ENCODE measurements at regions not wholly inside any gene's neighbourhood (a gene's known extent, or its start where the extent isn't known, plus 50 kb on each side); places are given as distances from the start of the nearest gene placed in this dataset.

DNA sequence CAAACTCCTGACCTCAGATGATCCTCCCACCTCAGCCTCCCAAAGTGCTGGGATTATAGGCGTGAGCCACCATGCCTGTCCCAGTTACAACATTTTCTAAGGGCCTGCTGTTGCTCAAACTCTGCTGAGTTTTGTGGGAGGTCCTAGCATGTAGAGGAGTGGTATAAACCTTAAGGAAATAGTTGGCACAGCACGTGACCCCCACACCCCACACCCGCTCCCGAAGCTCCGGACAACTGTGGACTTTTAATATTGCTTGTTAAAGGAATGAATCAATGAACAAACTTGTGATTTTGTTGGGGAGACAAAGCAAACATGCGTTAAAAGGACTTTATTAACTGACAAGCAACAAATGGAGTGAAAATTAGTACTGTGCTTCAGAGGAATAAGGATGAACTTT is 137.8 kb upstream of the GATA6 start:
- intact Hi-C loops (cut with micrococcal nuclease) = no loop called here
- no peaks in the 10 kb centered on the region for H3K9me3 Mint-ChIP-seq
- no peaks in the 10 kb centered on the region for H3K36me3 Mint-ChIP-seq (ENCODE audit: low read depth)
- H3K4me3 Mint-ChIP-seq (ENCODE audit: low read depth) = no peak overlapping the region
- no peaks in the 10 kb centered on the region for H3K4me1 Mint-ChIP-seq (ENCODE audit: low read depth)
- no peak for DNase-seq (ENCODE audit: low spot score)
- H3K27ac Mint-ChIP-seq = no peak overlapping the region
- H3K27me3 Mint-ChIP-seq (ENCODE audit: low read depth) = no peaks in the 10 kb centered on the region

DNA sequence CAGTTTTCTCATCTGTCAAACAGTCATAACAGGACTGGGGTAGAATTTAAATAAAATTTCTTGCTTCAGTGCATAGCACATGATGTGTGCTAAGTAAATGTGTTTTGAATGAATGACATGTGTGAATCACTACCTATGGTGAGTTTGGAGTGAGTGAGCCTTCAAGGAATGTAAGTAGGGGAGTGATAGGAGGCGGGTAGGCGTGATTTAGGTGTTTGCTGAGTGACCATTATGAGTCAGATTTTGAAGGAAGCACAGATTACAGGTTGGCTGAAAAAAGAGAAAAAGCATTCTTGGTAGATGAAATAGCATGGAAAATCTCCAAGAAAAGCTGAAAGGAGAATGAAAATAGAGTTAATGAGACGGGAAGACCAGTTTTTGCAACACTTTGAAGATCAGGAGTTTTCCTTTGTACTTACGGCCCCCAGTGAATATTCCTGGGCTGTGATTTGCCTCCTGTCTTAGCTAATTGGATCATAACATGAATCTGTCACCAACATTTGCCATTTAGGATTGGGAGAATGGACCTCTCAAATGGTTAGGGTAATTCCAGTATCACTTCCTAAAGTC is 136.9 kb upstream of the GATA6 start:
- no peaks in the 10 kb centered on the region for H3K27me3 Mint-ChIP-seq (ENCODE audit: low read depth)
- no peaks in the 10 kb centered on the region for H3K36me3 Mint-ChIP-seq (ENCODE audit: low read depth)
- H3K4me1 Mint-ChIP-seq (ENCODE audit: low read depth) = no peaks in the 10 kb centered on the region
- H3K4me3 Mint-ChIP-seq (ENCODE audit: low read depth) = no peak overlapping the region
- no peak overlapping the region for H3K27ac Mint-ChIP-seq
- intact Hi-C loops (cut with micrococcal nuclease) = no loop called here
- DNase-seq (ENCODE audit: low spot score) = no peak
- no peaks in the 10 kb centered on the region for H3K9me3 Mint-ChIP-seq

DNA sequence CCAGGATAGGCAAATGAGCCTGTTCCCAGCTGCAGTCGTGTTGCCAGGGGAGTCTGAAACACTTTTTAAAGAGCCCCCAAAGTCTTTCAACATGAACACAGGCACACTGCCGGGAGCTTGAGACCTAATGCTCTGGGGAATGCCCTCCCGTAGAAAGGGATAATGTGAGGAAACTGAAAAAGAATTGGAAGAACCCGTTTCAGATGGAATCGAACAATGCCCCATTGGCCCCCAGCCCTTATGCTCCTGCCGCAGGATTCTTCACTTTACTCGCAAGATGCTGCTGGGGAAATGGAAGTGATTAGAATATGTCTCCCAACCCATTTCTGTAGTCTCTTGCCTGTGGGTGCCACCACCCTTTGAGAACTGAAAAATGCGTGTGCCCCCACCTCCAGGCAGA is 136.3 kb upstream of the GATA6 start:
- Mint-ChIP-seq H3K4me3 (ENCODE audit: low read depth) (no peak overlapping the region), H3K27ac (no peak overlapping the region), H3K4me1 (ENCODE audit: low read depth) (no peaks in the 10 kb centered on the region), H3K36me3 (ENCODE audit: low read depth) (no peaks in the 10 kb centered on the region), H3K9me3 (no peaks in the 10 kb centered on the region), H3K27me3 (ENCODE audit: low read depth) (no peaks in the 10 kb centered on the region)
- intact Hi-C loops (cut with micrococcal nuclease) = no loop called here
- no peak for DNase-seq (ENCODE audit: low spot score)

DNA sequence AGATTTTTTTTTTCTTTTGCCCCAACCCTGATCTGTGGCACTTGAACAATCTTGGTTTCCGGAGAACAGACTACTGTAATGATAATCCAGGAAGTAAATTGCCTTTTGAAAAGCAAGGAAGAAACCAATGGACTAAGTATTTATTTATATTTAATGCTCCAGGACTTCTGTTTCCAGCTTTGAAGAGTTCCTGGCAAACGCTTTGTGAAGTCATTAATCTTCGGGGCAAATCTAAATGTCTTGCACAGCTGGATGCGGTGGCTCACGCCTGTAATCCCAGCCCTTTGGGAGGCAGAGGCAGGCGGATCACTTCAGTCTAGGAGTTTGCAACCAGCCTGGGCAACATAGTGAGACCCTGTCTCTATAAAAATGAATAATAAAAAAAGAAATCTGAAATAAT is 135.1 kb upstream of the GATA6 start:
- Mint-ChIP-seq H3K27me3 (ENCODE audit: low read depth) (no peaks in the 10 kb centered on the region), H3K9me3 (no peaks in the 10 kb centered on the region), H3K4me3 (ENCODE audit: low read depth) (no peak overlapping the region), H3K27ac (no peak overlapping the region), H3K36me3 (ENCODE audit: low read depth) (no peaks in the 10 kb centered on the region), H3K4me1 (ENCODE audit: low read depth) (no peaks in the 10 kb centered on the region)
- DNase-seq (ENCODE audit: low spot score) = no peak
- intact Hi-C loops (cut with micrococcal nuclease) = no loop called here

DNA sequence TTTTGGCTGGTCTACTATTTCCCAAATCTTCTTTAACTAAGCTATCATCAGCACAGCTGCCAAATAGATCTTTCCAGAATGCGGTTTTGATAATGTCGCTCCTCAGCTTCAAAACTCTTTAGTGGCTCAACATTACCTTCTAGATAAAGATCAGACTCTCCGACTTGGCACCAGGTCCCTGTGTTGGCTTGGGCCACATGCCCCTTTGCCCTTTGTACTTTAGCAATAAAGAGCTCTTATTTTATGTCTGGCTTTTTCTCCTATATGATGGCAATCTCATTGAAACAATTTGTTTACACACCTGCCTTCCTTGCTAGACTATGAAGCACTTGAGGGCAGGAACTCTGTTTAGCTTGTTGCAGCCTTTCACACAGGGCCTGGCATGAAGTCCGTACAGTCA is 128.9 kb upstream of the GATA6 start:
- Mint-ChIP-seq H3K36me3 (ENCODE audit: low read depth) (no peaks in the 10 kb centered on the region), H3K27me3 (ENCODE audit: low read depth) (no peaks in the 10 kb centered on the region), H3K4me3 (ENCODE audit: low read depth) (no peak overlapping the region), H3K9me3 (no peaks in the 10 kb centered on the region), H3K4me1 (ENCODE audit: low read depth) (no peaks in the 10 kb centered on the region), H3K27ac (no peak overlapping the region)
- intact Hi-C loops (cut with micrococcal nuclease) = no loop called here
- no peak for DNase-seq (ENCODE audit: low spot score)

DNA sequence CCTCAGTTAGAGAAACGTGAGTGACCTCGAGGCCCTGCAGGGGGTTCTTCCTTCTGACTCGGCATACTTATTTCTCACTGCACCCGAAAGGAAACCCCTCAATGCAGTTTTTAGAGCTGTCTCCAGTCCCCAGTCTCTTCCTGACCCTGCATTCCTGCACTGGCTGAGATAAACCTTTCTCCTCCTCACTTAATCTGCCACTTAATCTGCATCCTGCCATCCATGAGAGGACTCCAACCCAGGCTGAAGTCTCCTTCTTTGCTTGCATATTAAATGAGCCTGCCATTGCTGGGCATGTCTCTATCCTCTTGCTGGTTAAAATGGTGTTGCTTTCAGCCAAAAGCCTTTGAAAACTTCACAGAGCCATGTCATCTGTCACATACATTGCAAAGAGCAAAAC is 125.6 kb upstream of the GATA6 start:
- Mint-ChIP-seq H3K36me3 (ENCODE audit: low read depth) (no peaks in the 10 kb centered on the region), H3K27me3 (ENCODE audit: low read depth) (no peaks in the 10 kb centered on the region), H3K4me1 (ENCODE audit: low read depth) (no peaks in the 10 kb centered on the region), H3K27ac (no peak overlapping the region), H3K9me3 (no peaks in the 10 kb centered on the region), H3K4me3 (ENCODE audit: low read depth) (no peak overlapping the region)
- intact Hi-C loops (cut with micrococcal nuclease) = no loop called here
- no peak for DNase-seq (ENCODE audit: low spot score)

DNA sequence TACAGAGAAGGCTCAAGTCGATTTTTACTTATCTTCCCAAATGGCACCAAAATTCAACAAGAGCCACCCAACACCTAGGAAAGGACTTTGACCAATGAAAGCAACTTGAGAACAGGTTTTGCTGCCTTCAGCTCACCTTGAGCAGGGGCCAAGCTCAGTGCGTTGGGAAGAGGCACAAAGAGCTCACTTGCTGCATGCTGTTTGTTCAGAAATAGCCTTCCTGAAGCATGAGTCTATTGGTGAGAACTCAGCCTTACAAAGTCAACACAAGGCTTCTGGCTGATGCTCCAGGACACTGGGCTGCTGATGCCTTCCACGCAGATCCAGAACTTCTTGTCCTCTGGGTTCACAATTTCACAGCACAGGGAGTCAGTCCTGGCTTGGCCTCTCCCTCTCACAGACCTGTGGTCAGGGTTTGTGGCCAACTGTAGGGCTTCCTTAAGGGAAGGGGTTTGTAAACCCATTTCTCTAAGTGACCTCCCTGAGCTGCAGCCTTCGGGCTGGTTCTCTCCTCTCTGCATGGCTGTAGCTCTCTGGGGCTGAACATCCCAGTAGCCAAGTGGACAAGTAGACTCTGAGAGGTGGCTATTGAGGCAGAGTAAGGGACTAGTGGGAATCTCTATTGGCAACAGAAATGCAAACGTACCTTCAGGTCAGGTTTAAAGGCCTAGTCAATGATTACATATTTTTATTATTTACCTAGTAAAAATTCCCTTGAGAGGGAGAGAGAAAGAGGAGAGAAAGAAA is 124.7 kb upstream of the GATA6 start:
- H3K9me3 Mint-ChIP-seq = no peaks in the 10 kb centered on the region
- DNase-seq (ENCODE audit: low spot score) = no peak
- no peaks in the 10 kb centered on the region for H3K36me3 Mint-ChIP-seq (ENCODE audit: low read depth)
- intact Hi-C loops (cut with micrococcal nuclease) = no loop called here
- H3K27me3 Mint-ChIP-seq (ENCODE audit: low read depth) = no peaks in the 10 kb centered on the region
- H3K4me3 Mint-ChIP-seq (ENCODE audit: low read depth) = no peak overlapping the region
- no peak overlapping the region for H3K27ac Mint-ChIP-seq
- H3K4me1 Mint-ChIP-seq (ENCODE audit: low read depth) = no peaks in the 10 kb centered on the region

DNA sequence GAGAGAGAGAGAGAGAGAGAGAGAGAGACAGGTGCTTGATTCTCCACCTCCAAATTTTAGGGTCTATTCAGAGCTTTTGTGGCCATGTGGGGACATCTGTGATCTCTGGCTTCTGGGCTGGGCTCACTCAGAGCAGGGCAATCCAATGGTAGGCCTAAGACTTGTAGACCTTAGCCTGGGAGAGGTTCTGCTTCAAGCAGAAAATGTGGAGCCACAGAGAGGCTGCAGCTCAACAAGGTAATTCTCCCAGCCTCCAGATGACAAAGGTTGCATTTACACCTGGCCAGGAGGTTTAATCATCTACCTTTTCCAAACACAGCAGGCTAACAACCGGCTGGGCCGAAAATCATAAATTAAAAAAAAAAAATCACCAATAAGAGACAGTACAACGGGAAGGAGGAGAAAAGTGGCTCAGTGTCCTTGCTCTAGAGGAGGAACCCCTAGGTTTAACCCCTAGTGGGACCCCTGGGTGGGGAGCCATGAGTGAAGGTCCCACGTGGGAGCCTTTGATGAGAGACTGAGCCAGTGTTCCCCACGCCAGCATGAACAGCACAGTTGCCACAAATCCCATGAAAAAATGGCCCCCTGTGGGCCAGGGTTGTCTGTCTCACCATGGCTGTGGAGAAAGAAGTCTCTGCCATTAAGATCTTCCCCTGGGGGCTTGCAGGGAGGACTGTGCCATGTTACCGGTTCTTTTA is 124.0 kb upstream of the GATA6 start:
- intact Hi-C loops (cut with micrococcal nuclease) = no loop called here
- no peaks in the 10 kb centered on the region for H3K9me3 Mint-ChIP-seq
- no peaks in the 10 kb centered on the region for H3K4me1 Mint-ChIP-seq (ENCODE audit: low read depth)
- DNase-seq (ENCODE audit: low spot score) = no peak
- H3K36me3 Mint-ChIP-seq (ENCODE audit: low read depth) = no peaks in the 10 kb centered on the region
- no peaks in the 10 kb centered on the region for H3K27me3 Mint-ChIP-seq (ENCODE audit: low read depth)
- H3K4me3 Mint-ChIP-seq (ENCODE audit: low read depth) = no peak overlapping the region
- no peak overlapping the region for H3K27ac Mint-ChIP-seq

DNA sequence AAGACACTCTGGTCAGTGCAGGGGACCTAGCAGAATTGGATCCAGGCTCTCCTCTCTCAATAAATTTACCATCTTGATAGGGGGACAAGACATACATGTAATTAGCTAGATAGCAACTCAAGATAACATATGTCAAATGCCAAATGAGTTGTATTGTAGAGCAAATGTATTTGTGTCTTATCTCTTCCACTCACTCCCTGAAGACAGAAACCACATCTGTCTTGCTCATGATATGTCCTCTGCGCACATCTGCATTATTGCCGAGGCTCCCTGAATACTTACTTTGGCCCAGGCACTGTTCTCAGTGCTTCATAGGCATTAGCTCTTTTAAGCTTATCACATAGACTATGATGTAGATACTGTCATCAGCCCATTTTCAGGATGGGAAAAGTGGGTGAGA is 122.9 kb upstream of the GATA6 start:
- Mint-ChIP-seq H3K27ac (no peak overlapping the region), H3K27me3 (ENCODE audit: low read depth) (no peaks in the 10 kb centered on the region), H3K4me1 (ENCODE audit: low read depth) (no peaks in the 10 kb centered on the region), H3K36me3 (ENCODE audit: low read depth) (no peaks in the 10 kb centered on the region), H3K4me3 (ENCODE audit: low read depth) (no peak overlapping the region), H3K9me3 (no peaks in the 10 kb centered on the region)
- DNase-seq (ENCODE audit: low spot score) = no peak
- intact Hi-C loops (cut with micrococcal nuclease) = no loop called here

DNA sequence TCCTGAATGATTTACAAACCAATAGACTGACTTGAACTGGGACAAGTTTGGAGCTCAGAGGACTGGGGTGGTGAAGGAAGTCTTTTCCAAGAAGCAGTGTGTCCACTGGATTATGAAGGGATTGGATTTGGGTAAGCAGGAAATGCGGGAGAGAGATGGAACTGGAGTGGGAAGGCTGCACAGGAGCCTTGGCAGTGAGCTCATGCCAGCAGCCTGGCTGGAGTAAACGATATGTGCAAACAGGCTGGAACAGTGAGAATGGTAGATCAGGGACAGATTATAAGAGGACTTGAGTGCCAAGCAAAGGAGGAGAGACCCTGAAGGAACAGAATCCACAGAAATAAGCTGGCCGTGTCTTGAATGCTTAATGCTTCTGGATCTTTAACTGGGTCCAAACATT is 121.9 kb upstream of the GATA6 start:
- no peak for DNase-seq (ENCODE audit: low spot score)
- H3K36me3 Mint-ChIP-seq (ENCODE audit: low read depth) = no peaks in the 10 kb centered on the region
- H3K4me3 Mint-ChIP-seq (ENCODE audit: low read depth) = no peak overlapping the region
- intact Hi-C loops (cut with micrococcal nuclease) = no loop called here
- H3K27ac Mint-ChIP-seq = no peak overlapping the region
- no peaks in the 10 kb centered on the region for H3K4me1 Mint-ChIP-seq (ENCODE audit: low read depth)
- H3K9me3 Mint-ChIP-seq = no peaks in the 10 kb centered on the region
- H3K27me3 Mint-ChIP-seq (ENCODE audit: low read depth) = no peaks in the 10 kb centered on the region

DNA sequence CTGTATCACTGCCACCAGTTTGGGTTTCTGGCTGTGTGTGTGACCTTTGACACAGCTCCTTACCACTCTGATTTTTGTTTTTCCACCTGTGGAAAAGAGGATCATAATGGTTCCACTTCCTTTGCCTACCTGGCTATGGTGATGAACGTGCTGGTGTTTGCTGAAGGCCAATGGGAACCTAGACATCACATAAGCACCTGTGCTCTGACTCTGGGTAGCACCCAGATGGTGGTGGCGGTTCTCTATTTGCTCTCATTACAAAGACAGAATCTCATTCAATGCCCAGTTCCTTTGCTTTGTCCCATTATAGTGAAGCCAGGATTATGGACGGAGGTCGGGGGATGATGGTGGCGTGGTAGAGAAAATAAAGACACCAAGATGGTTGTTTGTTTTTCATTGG is 121.2 kb upstream of the GATA6 start:
- Mint-ChIP-seq H3K27ac (no peak overlapping the region), H3K4me1 (ENCODE audit: low read depth) (no peaks in the 10 kb centered on the region), H3K4me3 (ENCODE audit: low read depth) (no peak overlapping the region), H3K36me3 (ENCODE audit: low read depth) (no peaks in the 10 kb centered on the region), H3K9me3 (no peaks in the 10 kb centered on the region), H3K27me3 (ENCODE audit: low read depth) (no peaks in the 10 kb centered on the region)
- DNase-seq (ENCODE audit: low spot score) = no peak
- intact Hi-C loops (cut with micrococcal nuclease) = no loop called here

DNA sequence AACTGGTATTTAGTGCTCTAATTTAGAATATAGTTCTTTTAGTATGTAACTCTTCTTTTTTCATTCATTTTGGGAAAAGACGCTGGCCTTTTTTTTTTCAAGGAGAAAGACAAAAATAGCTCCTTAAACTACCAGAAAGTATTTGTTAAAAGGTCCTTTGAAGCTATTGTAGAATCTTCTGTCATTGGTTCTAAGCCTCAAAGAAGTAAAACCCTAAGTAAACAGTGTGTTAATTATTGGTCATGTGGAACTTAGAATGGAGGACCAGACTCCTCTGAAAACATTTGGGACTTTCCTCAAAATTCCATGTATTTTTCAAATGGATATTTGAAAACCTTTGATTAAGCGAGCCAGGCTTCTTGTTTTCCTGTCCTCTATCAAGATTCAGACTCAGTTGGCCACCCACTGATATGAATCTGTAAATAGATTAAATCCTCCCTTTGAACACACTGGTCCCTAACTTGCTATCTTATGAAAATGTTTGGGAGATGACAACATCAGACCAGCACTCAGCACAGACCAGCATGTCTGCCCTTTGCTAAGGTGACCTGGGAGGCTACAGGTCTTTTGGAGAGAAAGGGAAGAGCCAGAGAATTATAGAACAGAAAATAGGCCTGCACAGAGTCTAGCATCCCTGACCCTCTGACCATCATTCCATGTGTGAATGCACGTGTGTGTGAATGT is 120.3 kb upstream of the GATA6 start:
- DNase-seq (ENCODE audit: low spot score) = no peak
- H3K27ac Mint-ChIP-seq = no peak overlapping the region
- no peaks in the 10 kb centered on the region for H3K9me3 Mint-ChIP-seq
- H3K27me3 Mint-ChIP-seq (ENCODE audit: low read depth) = no peaks in the 10 kb centered on the region
- H3K4me3 Mint-ChIP-seq (ENCODE audit: low read depth) = no peak overlapping the region
- intact Hi-C loops (cut with micrococcal nuclease) = no loop called here
- no peaks in the 10 kb centered on the region for H3K36me3 Mint-ChIP-seq (ENCODE audit: low read depth)
- H3K4me1 Mint-ChIP-seq (ENCODE audit: low read depth) = no peaks in the 10 kb centered on the region

Measured in activated T-helper 2 cell treated with anti-CD3 and anti-CD28 coated beads, Interferon-gamma antibody, Interleukin-2, Interleukin-4, amounts not matched to agents 10 μg/mL and 5 μg/mL and 100 μg/mL, durations not matched to agents 14 hours and 24 hours and 36 hours (primary cell).